Gastroesophageal sphincter (tissue), 3 donors: ENCODE measurements at regions not wholly inside any gene's neighbourhood (a gene's known extent, or its start where the extent isn't known, plus 50 kb on each side); places are given as distances from the start of the nearest gene placed in this dataset.

Experiments
- EP300 ChIP-seq: sonication (generic); formaldehyde crosslinking; IDR thresholded peaks from one replicate; pipeline ENCODE4 v1.6.1; 2017; ENCODE audit warnings: antibody characterized with exemption, mild to moderate bottlenecking
- POLR2A ChIP-seq, 2 donors: fragments of 450-650 bp; IDR thresholded peaks; one replicate each; pipeline ENCODE4 v1.6.1; 2017; ENCODE audit warnings: antibody characterized with exemption in 2 of 2, mild to moderate bottlenecking in 2 of 2, moderate library complexity in 1 of 2
- POLR2AphosphoS5 ChIP-seq: sonication (generic); formaldehyde crosslinking; IDR thresholded peaks from one replicate; pipeline ENCODE4 v1.6.1; 2017; ENCODE audit warnings: antibody characterized with exemption
- TF ChIP-seq, protein P1 (sequence below), 4 experiments: fragments of 200-600 bp in 2 of 4; fragments of 450-650 bp in 2 of 4; sonication (generic) in 1 of 4; IDR thresholded peaks; one replicate each; pipeline ENCODE4 v1.5.1; 2017 to 2019; ENCODE audit warnings: antibody characterized with exemption in 4 of 4, mild to moderate bottlenecking in 2 of 4, moderate library complexity in 2 of 4

DNA sequence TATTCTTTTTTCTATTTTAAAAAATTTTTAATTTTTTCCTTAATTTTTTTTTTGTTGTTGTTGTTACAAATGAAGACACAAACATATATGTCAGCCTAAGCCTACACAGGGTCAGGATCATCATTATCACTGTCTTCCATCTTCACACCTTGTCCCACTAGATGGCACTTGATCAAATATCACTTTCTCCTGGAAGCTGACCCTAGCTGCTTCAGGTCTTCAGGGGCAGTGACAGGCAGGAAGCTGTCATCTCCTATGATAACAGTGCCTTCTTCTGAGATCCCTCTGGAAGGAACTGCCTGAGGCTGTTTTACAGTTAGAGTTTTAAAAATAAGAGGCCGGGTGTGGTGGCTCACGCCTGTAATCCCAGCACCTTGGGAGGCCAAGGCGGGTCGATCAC is 70.2 kb upstream of the EEF1E1 start:
- TF ChIP-seq, protein P1, sequence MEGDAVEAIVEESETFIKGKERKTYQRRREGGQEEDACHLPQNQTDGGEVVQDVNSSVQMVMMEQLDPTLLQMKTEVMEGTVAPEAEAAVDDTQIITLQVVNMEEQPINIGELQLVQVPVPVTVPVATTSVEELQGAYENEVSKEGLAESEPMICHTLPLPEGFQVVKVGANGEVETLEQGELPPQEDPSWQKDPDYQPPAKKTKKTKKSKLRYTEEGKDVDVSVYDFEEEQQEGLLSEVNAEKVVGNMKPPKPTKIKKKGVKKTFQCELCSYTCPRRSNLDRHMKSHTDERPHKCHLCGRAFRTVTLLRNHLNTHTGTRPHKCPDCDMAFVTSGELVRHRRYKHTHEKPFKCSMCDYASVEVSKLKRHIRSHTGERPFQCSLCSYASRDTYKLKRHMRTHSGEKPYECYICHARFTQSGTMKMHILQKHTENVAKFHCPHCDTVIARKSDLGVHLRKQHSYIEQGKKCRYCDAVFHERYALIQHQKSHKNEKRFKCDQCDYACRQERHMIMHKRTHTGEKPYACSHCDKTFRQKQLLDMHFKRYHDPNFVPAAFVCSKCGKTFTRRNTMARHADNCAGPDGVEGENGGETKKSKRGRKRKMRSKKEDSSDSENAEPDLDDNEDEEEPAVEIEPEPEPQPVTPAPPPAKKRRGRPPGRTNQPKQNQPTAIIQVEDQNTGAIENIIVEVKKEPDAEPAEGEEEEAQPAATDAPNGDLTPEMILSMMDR (IDR thresholded peaks at IDR 0.05) = no peak
- TF ChIP-seq POLR2AphosphoS5 = no peak
- no peak for TF ChIP-seq POLR2A (IDR thresholded peaks at IDR 0.05)
- no peak for TF ChIP-seq EP300
